Retinal pigment epithelial cell (primary cell): ENCODE measurements at regions not wholly inside any gene's neighbourhood (a gene's known extent, or its start where the extent isn't known, plus 50 kb on each side); places are given as distances from the start of the nearest gene placed in this dataset.

Source experiments
- DNase-seq: peaks from one replicate; pipeline ENCODE4 v3.0.0-alpha.2; 2010; ENCODE audit warnings: low read depth
- H3K4me3 ChIP-seq: 2 replicates; pipeline ENCODE4 v1.5.1; 2011; ENCODE audit warnings: mild to moderate bottlenecking, low read length, control low read depth, moderate library complexity
- TF ChIP-seq, protein P1 (sequence below): conservative IDR thresholded peaks from 2 replicates; pipeline ENCODE4 v1.5.1; 2011; ENCODE audit warnings: low read depth, low read length, control low read depth, inconsistent platforms

DNA sequence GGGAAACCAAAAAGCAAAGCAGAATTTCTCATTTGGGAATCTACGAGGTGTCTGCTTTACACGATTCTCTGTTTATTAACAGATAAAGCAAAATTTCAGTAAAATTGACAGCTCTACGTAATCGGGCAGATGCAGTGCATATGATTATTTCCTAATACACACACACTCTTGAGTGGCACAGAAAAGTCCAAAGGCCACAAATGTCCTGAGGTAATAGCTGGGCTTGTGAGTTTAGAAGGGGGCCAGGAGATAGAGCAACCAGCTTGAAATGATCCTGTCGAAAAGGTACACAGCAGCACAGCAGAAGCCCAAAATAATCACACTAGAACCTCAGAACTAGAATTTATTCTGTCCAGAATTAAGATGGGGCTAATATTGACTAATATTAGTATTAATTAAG is 236.0 kb downstream of the FAT4 start:
- TF ChIP-seq, protein P1, sequence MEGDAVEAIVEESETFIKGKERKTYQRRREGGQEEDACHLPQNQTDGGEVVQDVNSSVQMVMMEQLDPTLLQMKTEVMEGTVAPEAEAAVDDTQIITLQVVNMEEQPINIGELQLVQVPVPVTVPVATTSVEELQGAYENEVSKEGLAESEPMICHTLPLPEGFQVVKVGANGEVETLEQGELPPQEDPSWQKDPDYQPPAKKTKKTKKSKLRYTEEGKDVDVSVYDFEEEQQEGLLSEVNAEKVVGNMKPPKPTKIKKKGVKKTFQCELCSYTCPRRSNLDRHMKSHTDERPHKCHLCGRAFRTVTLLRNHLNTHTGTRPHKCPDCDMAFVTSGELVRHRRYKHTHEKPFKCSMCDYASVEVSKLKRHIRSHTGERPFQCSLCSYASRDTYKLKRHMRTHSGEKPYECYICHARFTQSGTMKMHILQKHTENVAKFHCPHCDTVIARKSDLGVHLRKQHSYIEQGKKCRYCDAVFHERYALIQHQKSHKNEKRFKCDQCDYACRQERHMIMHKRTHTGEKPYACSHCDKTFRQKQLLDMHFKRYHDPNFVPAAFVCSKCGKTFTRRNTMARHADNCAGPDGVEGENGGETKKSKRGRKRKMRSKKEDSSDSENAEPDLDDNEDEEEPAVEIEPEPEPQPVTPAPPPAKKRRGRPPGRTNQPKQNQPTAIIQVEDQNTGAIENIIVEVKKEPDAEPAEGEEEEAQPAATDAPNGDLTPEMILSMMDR: no peak
- DNase-seq: no peak
- H3K4me3 ChIP-seq: no peak overlapping the region

GRCh38 chr4:125551466-125551865 is 236.7 kb downstream of the FAT4 start:
- TF ChIP-seq, protein P1: no peak
- DNase-seq: no peak

GRCh38 chr4:125551967-125552366 is 237.2 kb downstream of the FAT4 start:
- H3K4me3 ChIP-seq: no peak overlapping the region
- TF ChIP-seq, protein P1: no peak
- DNase-seq: no peak

More at GRCh38 chr4:125551466-125551865, 236.7 kb downstream of the FAT4 start:
- no peak overlapping the region for H3K4me3 ChIP-seq

DNA sequence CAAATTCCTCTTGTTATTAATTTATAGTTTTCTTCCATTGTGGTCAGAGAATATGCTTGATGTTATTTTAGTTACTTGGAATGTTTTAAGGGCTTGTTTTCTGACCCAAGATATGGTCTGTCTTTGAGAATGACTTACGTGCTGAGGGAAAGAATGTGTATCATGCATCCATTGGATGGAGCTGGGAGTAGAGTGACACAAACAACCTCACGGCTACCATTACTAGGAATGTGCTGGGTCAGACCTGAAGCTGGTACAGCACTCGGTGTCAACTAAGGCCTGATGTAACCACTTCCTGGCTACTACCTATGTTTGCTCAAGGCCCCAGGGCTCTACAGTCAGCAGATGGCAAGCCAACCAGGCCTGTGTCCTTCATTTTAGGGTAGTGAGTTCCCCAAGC is 257.8 kb downstream of the FAT4 start:
- no peak overlapping the region for H3K4me3 ChIP-seq
- DNase-seq: no peak
- TF ChIP-seq, protein P1: no peak

- no peak overlapping the region for H3K4me3 ChIP-seq
- DNase-seq: no peak
- TF ChIP-seq, protein P1: no peak
These were observed 258.6 kb downstream of the FAT4 start for GRCh38 chr4:125573368-125573767.

- no peak overlapping the region for H3K4me3 ChIP-seq
- TF ChIP-seq, protein P1: no peak
- DNase-seq: no peak
These were observed 259.0 kb downstream of the FAT4 start for GRCh38 chr4:125573786-125574185.

- no peak overlapping the region for H3K4me3 ChIP-seq
- TF ChIP-seq, protein P1: no peak
- DNase-seq: no peak
These were observed 267.5 kb downstream of the FAT4 start for GRCh38 chr4:125582302-125582701.
